Left ventricle myocardium inferior (tissue), 1 donor: ENCODE measurements at regions not wholly inside any gene's neighbourhood (a gene's known extent, or its start where the extent isn't known, plus 50 kb on each side); places are given as distances from the start of the nearest gene placed in this dataset.
A peak's percentile ranks its signal among the peaks of the same experiment; 100 is the strongest.

Experiments used
- DNase-seq: peaks from one replicate; pipeline ENCODE4 v3.0.0-alpha.2; 2020
- H3K27ac ChIP-seq: fragments of 200-600 bp; replicated peaks from 2 replicates; pipeline ENCODE4 v1.8.0; 2021
- H3K27me3 ChIP-seq: fragments of 200-600 bp; 2 replicates; pipeline ENCODE4 v1.8.0; 2021; ENCODE audit warnings: low read depth
- H3K36me3 ChIP-seq: fragments of 200-600 bp; 2 replicates; pipeline ENCODE4 v1.8.0; 2021
- H3K4me1 ChIP-seq: fragments of 200-600 bp; 2 replicates; pipeline ENCODE4 v1.8.0; 2021
- H3K4me3 ChIP-seq: fragments of 200-600 bp; 2 replicates; pipeline ENCODE4 v1.8.0; 2021; ENCODE audit warnings: mild to moderate bottlenecking, moderate library complexity
- H3K9me3 ChIP-seq: fragments of 200-600 bp; replicated peaks from 2 replicates; pipeline ENCODE4 v1.8.0; 2021
- intact Hi-C: fragments of 100-400 bp; cut with micrococcal nuclease; formaldehyde crosslinking; loops from one replicate; pipeline ENCODE4 v1.11.0; 2022
- TF ChIP-seq, protein P1 (sequence below): fragments of 200-600 bp; IDR thresholded peaks from 2 replicates; pipeline ENCODE4 v1.8.0; 2021; ENCODE audit warnings: antibody characterized with exemption, mild to moderate bottlenecking, borderline replicate concordance
- donor health status: DM: no; HTN: yes; CAD: no; lungs with severe emphysema.

- no peak for DNase-seq
- peak overlapping the region; percentile 72 for H3K27ac ChIP-seq
- H3K9me3 ChIP-seq = no peaks in the 10 kb centered on the region
- no peaks in the 10 kb centered on the region for H3K27me3 ChIP-seq
- intact Hi-C loops = no loop called here
- H3K36me3 ChIP-seq = no peaks in the 10 kb centered on the region
- H3K4me3 ChIP-seq = no peak overlapping the region
- peaks cover 42% of the 10 kb centered on the region for H3K4me1 ChIP-seq
- TF ChIP-seq, protein P1, sequence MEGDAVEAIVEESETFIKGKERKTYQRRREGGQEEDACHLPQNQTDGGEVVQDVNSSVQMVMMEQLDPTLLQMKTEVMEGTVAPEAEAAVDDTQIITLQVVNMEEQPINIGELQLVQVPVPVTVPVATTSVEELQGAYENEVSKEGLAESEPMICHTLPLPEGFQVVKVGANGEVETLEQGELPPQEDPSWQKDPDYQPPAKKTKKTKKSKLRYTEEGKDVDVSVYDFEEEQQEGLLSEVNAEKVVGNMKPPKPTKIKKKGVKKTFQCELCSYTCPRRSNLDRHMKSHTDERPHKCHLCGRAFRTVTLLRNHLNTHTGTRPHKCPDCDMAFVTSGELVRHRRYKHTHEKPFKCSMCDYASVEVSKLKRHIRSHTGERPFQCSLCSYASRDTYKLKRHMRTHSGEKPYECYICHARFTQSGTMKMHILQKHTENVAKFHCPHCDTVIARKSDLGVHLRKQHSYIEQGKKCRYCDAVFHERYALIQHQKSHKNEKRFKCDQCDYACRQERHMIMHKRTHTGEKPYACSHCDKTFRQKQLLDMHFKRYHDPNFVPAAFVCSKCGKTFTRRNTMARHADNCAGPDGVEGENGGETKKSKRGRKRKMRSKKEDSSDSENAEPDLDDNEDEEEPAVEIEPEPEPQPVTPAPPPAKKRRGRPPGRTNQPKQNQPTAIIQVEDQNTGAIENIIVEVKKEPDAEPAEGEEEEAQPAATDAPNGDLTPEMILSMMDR = no peak
Measured at GRCh38 chr6:150667359-150667758, 67.7 kb downstream of the PLEKHG1 start.

DNA sequence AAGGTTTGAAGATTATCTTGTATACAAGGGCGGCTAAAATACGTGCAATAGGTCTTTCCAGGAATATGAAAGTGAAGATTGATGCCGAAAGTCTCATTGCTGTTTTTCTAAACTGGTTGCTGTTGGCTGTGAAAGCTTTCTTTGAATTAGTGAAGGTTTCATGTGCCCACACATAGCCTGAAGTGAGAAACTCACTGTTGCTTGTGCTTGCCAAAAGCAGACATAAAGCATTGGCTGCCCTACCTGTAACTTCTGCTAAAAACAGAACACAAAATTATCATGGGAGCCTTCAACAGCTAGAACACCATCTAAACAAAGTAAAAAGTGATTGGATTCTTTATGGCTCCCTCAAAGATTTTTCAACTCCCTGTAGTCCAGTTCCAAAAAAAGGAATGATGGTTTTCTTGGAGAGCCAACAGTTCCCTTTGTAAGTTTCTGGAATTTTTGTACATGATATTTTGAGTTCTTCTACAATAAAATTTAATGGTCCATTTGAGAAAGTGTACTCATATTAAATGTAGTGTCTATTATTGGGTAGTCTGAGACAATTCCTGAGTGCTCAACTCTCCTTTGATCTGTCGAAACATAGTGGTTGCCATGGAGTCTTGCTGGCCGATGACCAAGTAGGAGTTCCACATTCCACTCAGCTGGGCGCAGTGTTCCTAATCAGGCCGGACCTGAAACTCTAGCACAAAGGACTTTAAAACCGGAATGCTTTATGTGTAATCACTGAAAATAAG is 68.5 kb downstream of the PLEKHG1 start:
- Histone ChIP-seq H3K4me3 (no peak overlapping the region), H3K27ac (peak overlapping the region; percentile 72), H3K36me3 (no peaks in the 10 kb centered on the region), H3K4me1 (peaks cover 49% of the 10 kb centered on the region), H3K9me3 (no peaks in the 10 kb centered on the region), H3K27me3 (no peaks in the 10 kb centered on the region)
- DNase-seq = peak; percentile 91
- intact Hi-C loops = no loop called here
- TF ChIP-seq, protein P1 = peak; percentile 47

- intact Hi-C loops = no loop called here
- Histone ChIP-seq H3K4me3 (no peak overlapping the region), H3K36me3 (no peaks in the 10 kb centered on the region), H3K27ac (peak overlapping the region; percentile 72), H3K9me3 (no peaks in the 10 kb centered on the region), H3K4me1 (peaks cover 54% of the 10 kb centered on the region), H3K27me3 (no peaks in the 10 kb centered on the region)
- no peak for DNase-seq
- TF ChIP-seq, protein P1 = no peak
Measured at GRCh38 chr6:150668900-150669302, 69.2 kb downstream of the PLEKHG1 start.

GRCh38 chr6:150670311-150670710 is 70.6 kb downstream of the PLEKHG1 start:
- Histone ChIP-seq H3K27ac (no peak overlapping the region), H3K36me3 (no peaks in the 10 kb centered on the region), H3K9me3 (no peaks in the 10 kb centered on the region), H3K4me3 (no peak overlapping the region), H3K27me3 (no peaks in the 10 kb centered on the region), H3K4me1 (peaks cover 54% of the 10 kb centered on the region)
- intact Hi-C loops = no loop called here
- TF ChIP-seq, protein P1 = no peak
- no peak for DNase-seq

DNA sequence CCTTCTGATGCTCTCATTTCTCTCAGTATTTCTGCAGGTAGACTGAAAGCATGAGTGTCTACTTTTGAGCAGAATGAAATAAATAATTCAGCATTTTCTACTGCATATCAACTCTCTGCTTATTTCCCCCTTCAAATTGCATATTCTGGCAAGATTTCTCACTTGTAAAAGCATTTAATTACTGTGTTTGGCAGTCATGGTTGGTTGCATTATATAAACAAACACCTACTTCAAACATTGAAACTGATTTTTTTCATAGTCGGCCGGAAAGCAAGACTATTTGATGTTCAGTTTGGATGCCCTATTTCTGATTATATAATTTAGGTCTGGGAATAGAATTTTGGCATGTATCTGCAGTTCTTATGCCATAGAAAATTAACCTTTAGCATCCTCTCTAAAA is 73.1 kb downstream of the PLEKHG1 start:
- intact Hi-C loops = no loop called here
- Histone ChIP-seq H3K4me1 (peaks cover 32% of the 10 kb centered on the region), H3K27me3 (no peaks in the 10 kb centered on the region), H3K36me3 (no peaks in the 10 kb centered on the region), H3K9me3 (no peaks in the 10 kb centered on the region), H3K27ac (no peak overlapping the region), H3K4me3 (no peak overlapping the region)
- DNase-seq = no peak
- TF ChIP-seq, protein P1 = no peak
